K562 (cell line): ENCODE measurements at regions not wholly inside any gene's neighbourhood (a gene's known extent, or its start where the extent isn't known, plus 50 kb on each side); places are given as distances from the start of the nearest gene placed in this dataset.

Experiments
- ATAC-seq: fragments of 200-7000 bp; cut with Tn5 transposase; 3 replicates; pipeline ENCODE4 v1.9.1; 2020; ENCODE audit warnings: moderate library complexity
- BruUV-seq: library from RNA; stranded (reverse); fragments of 400-500 nt; replicated peaks from 2 replicates; lab custom pipeline; 2021; lab: Mats Ljungman, UMichigan
- CTCF ChIA-PET: fragments of 300-600 bp; formaldehyde crosslinking; extraction: SDS; loops from one replicate; lab custom pipeline; 2021; ENCODE audit warnings: low intra/inter-chr PET ratio; lab: Yijun Ruan, JAX
- POLR2A ChIA-PET: fragments of 300-600, 350-650 bp; sonication (Branson Sonifier 250); formaldehyde crosslinking; extraction: SDS; loops from one replicate; lab custom pipeline; 2021; ENCODE audit warnings: antibody characterized with exemption, inconsistent platforms; lab: Yijun Ruan, JAX
- DNase-seq, 4 experiments: peaks; one replicate each; pipeline versions ENCODE4 v3.0.0 to v3.0.0-alpha.2; 2011 to 2018; ENCODE audit warnings: low spot score in 3 of 4, mixed read lengths in 3 of 4; ENCODE audit errors: extremely low read depth in 1 of 4
- FAIRE-seq: peaks from 2 replicates; lab custom pipeline; 2011; peaks lifted over from hg19 to GRCh38; lab: Jason Lieb, UNC
- H2AFZ ChIP-seq: 2 replicates; pipeline ENCODE4 v1.6.0; 2011; ENCODE audit warnings: low read depth, low read length, control low read depth, inconsistent platforms
- H3K27ac ChIP-seq: fragments of 200-600 bp; 3 replicates; pipeline ENCODE4 v1.8.0; 2011; ENCODE audit warnings: low read depth, mild to moderate bottlenecking, control low read depth, inconsistent platforms, low read length, moderate library complexity, mixed read lengths; ENCODE audit errors: extremely low read depth
- H3K27me3 ChIP-seq, 2 experiments: fragments of 300-600 bp in 1 of 2; 2 replicates in 1 of 2; 3 replicates in 1 of 2; pipeline versions ENCODE4 v1.6.0 to v1.8.0; 2011; ENCODE audit warnings: inconsistent platforms in 2 of 2, low read length in 2 of 2, mild to moderate bottlenecking in 1 of 2, mixed read lengths in 1 of 2, moderate library complexity in 1 of 2; ENCODE audit not compliant: control insufficient read depth in 2 of 2, insufficient read depth in 2 of 2
- H3K36me3 ChIP-seq: fragments of 300-600 bp; 3 replicates; pipeline ENCODE4 v1.8.0; 2011; ENCODE audit warnings: mild to moderate bottlenecking, low read length, inconsistent platforms; ENCODE audit not compliant: control insufficient read depth, insufficient read depth
- H3K4me1 ChIP-seq, 2 experiments: fragments of 200-600 bp in 1 of 2; replicated peaks in 1 of 2; 2 replicates in 1 of 2; 3 replicates in 1 of 2; pipeline versions ENCODE4 v1.5.1 to v1.8.0; 2011; ENCODE audit warnings: inconsistent platforms in 2 of 2, low read length in 2 of 2, mild to moderate bottlenecking in 1 of 2, mixed read lengths in 1 of 2, moderate library complexity in 1 of 2; ENCODE audit not compliant: control insufficient read depth in 2 of 2, insufficient read depth in 2 of 2
- H3K4me2 ChIP-seq: 2 replicates; pipeline ENCODE4 v1.6.1; 2011; ENCODE audit warnings: low read length, control low read depth, inconsistent platforms, mixed read lengths; ENCODE audit not compliant: insufficient read depth
- H3K4me3 ChIP-seq: fragments of 200-600 bp; sonication (generic), shearing (Covaris generic); 2 replicates; pipeline ENCODE4 v1.5.1; 2016; ENCODE audit warnings: control low read depth, inconsistent platforms
- H3K79me2 ChIP-seq: fragments of 200-600 bp; 3 replicates; pipeline ENCODE4 v1.8.0; 2011; ENCODE audit warnings: low read length, inconsistent platforms; ENCODE audit not compliant: control insufficient read depth, insufficient read depth
- H3K9ac ChIP-seq, 2 experiments: 2 replicates each; pipeline versions ENCODE4 v1.6.0 to v1.6.1; 2011; ENCODE audit warnings: low read depth in 2 of 2, low read length in 2 of 2, control low read depth in 1 of 2, inconsistent platforms in 1 of 2, mild to moderate bottlenecking in 1 of 2, mixed read lengths in 1 of 2; ENCODE audit not compliant: insufficient read depth in 1 of 2
- H3K9me1 ChIP-seq: one replicate; pipeline ENCODE4 v1.6.0; 2011; ENCODE audit warnings: inconsistent platforms, mild to moderate bottlenecking, low read length, moderate library complexity; ENCODE audit not compliant: control insufficient read depth, insufficient read depth
- H3K9me3 ChIP-seq: replicated peaks from 2 replicates; pipeline ENCODE4 v1.5.1; 2011; ENCODE audit warnings: low read depth, low read length, inconsistent platforms; ENCODE audit not compliant: control insufficient read depth, insufficient read depth
- H4K20me1 ChIP-seq: replicated peaks from 2 replicates; pipeline ENCODE4 v1.6.1; 2011; ENCODE audit warnings: low read length, inconsistent platforms, mixed read lengths; ENCODE audit not compliant: control insufficient read depth, insufficient read depth
- DPF2 ChIP-seq: fragments of 450-650 bp; IDR thresholded peaks from 2 replicates; pipeline ENCODE4 v1.6.1; 2016
- GABPB1 ChIP-seq: sonication (generic); formaldehyde crosslinking; IDR thresholded peaks from 2 replicates; pipeline ENCODE4 v1.8.0; 2022; ENCODE audit warnings: mild to moderate bottlenecking, missing genetic modification reagents
- HDAC1 ChIP-seq, 2 experiments: fragments of 450-650 bp; IDR thresholded peaks; 2 replicates each; pipeline ENCODE4 v1.6.1; 2016 to 2017; ENCODE audit warnings: inconsistent platforms in 1 of 2, mild to moderate bottlenecking in 1 of 2, moderate library complexity in 1 of 2
- HNRNPL ChIP-seq: fragments of 200-400 bp; formaldehyde crosslinking; IDR thresholded peaks from 2 replicates; pipeline ENCODE4 v1.6.1; 2017; ENCODE audit warnings: low read depth, mild to moderate bottlenecking, low read length
- MEF2A ChIP-seq: IDR thresholded peaks from 2 replicates; pipeline ENCODE4 v1.6.1; 2011; ENCODE audit warnings: low read depth, mild to moderate bottlenecking, low read length, moderate library complexity; ENCODE audit not compliant: control insufficient read depth
- POLR2A ChIP-seq: fragments of 450-650 bp; conservative IDR thresholded peaks from 2 replicates; pipeline ENCODE4 v1.6.1; 2016
- RBM15 ChIP-seq: fragments of 200-400 bp; formaldehyde crosslinking; IDR thresholded peaks from 2 replicates; pipeline ENCODE4 v1.6.1; 2018; ENCODE audit warnings: mild to moderate bottlenecking, low read length, moderate library complexity; ENCODE audit not compliant: insufficient read depth
- SMAD3 ChIP-seq: fragments of 450-650 bp; formaldehyde crosslinking; conservative IDR thresholded peaks from 2 replicates; pipeline ENCODE4 v1.4.0; 2020; ENCODE audit warnings: mild to moderate bottlenecking
- WGBS: fragments of 100-300 bp; shearing (Covaris generic); methylation state at CpG from one replicate; pipeline ENCODE4 v1.1.6; 2016; ENCODE audit warnings: low coverage, mixed read lengths; ENCODE audit not compliant: insufficient coverage; ENCODE audit errors: missing lambda C conversion rate; 5-methylcytosine and 5-hydroxymethylcytosine counted together
- in situ Hi-C: fragments of 300-500 bp; cut with MboI; formaldehyde crosslinking; loops from 4 replicates; pipeline ENCODE4 v1.15.0; 2018; ENCODE audit warnings: inconsistent platforms, mixed read lengths
- intact Hi-C: fragments of 100-400 bp; cut with micrococcal nuclease; formaldehyde crosslinking; loops from 2 replicates; pipeline ENCODE4 v1.14.2; 2022

DNA sequence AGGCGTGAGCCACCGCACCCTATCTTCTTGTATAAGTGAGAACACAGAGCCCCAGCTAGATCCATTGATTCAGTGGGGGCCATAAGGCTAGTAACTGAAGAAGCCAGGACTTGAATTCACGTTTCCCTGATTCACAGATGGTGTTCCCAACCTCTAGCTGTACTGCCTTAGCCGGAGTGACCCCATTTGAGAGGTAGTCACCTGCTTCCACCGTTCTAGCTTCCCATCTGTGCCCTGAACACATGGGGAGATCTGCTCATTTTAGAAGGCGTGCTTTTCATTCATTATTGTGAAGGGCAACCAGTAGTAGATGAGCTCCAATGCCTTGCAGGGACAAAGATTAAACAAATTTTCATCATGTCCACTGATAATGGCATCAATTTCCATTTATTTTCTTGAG is 365.7 kb upstream of the TPM1 start (continued):
- no peak for TF ChIP-seq HNRNPL
- TF ChIP-seq DPF2: no peak

- Histone ChIP-seq H2AFZ (no peak overlapping the region), H3K9me1 (no peaks in the 10 kb centered on the region), H3K9ac (no peak overlapping the region), H3K4me1 (no peaks in the 10 kb centered on the region), H3K27me3 (peaks cover 0 to 5% of the 10 kb centered on the region in 2 experiments; a peak in 1 of 5 replicates), H3K4me3 (no peak overlapping the region), H3K9me3 (no peaks in the 10 kb centered on the region), H3K4me2 (no peak overlapping the region), H3K79me2 (no peaks in the 10 kb centered on the region), H3K36me3 (no peaks in the 10 kb centered on the region), H3K27ac (no peak overlapping the region), H4K20me1 (no peaks in the 10 kb centered on the region)
- FAIRE-seq (no peak), DNase-seq (no peak), ATAC-seq (no peak)
- in situ Hi-C loops (no loop called here), intact Hi-C loops (no loop called here)
- ChIA-PET POLR2A (interaction anchor here (1.5 kb wide), 1 partner anchor 16 kb away, joined by 4 read pairs; no protein-coding TSS in a partner anchor), CTCF (no interaction called here)
- WGBS: 0% methylated on average over 6 of the region's 6 CpGs
- no TSS peak for BruUV-seq
- TF ChIP-seq HDAC1 (IDR thresholded peaks at IDR 0.05) (no peak), GABPB1 (no peak), SMAD3 (CRISPR knock-in tag) (no peak), MEF2A (no peak), RBM15 (no peak), POLR2A (no peak)
Measured at GRCh38 chr15:62681939-62682896, 360.3 kb upstream of the TPM1 start.
